ENCODE measurements at regions not wholly inside any gene's neighbourhood (a gene's known extent, or its start where the extent isn't known, plus 50 kb on each side); places are given as distances from the start of the nearest gene placed in this dataset.

GRCh38 chr3:73228959-73229358, 167.5 kb downstream of the EBLN2 start:
- H3K27me3 ChIP-seq (ENCODE audit: control insufficient read depth in 2 of 2, insufficient read depth in 1 of 2, low read length in 1 of 2): no peaks in the 10 kb centered on the region
- no peak for DNase-seq (ENCODE audit: low read depth in 6 of 9, low spot score in 9 of 9)
- no peak overlapping the region for H3K4me3 ChIP-seq (ENCODE audit: low read length in 2 of 2)
- no peaks in the 10 kb centered on the region for H3K36me3 ChIP-seq (ENCODE audit: control insufficient read depth in 2 of 2, insufficient read depth in 2 of 2, low read length in 1 of 2)
- 87% methylated on average over 8 of the region's 8 CpGs for WGBS
- H3K27ac ChIP-seq (ENCODE audit: low read depth in 1 of 2, low read length in 1 of 2): no peak overlapping the region
- no peaks in the 10 kb centered on the region for H3K4me1 ChIP-seq (ENCODE audit: control insufficient read depth in 2 of 2, insufficient read depth in 2 of 2, low read length in 2 of 2)
- H3K9me3 ChIP-seq (ENCODE audit: control insufficient read depth in 2 of 2, insufficient read depth in 1 of 2, low read length in 1 of 2): no peaks in the 10 kb centered on the region

GRCh38 chr3:73234354-73235014, 173.0 kb downstream of the EBLN2 start:
- Histone ChIP-seq H3K4me1 (ENCODE audit: control insufficient read depth in 2 of 2, insufficient read depth in 2 of 2, low read length in 2 of 2) (no peaks in the 10 kb centered on the region), H3K27me3 (ENCODE audit: control insufficient read depth in 2 of 2, insufficient read depth in 1 of 2, low read length in 1 of 2) (no peaks in the 10 kb centered on the region), H3K4me3 (ENCODE audit: low read length in 2 of 2) (no peak overlapping the region), H3K36me3 (ENCODE audit: control insufficient read depth in 2 of 2, insufficient read depth in 2 of 2, low read length in 1 of 2) (no peaks in the 10 kb centered on the region), H3K9me3 (ENCODE audit: control insufficient read depth in 2 of 2, insufficient read depth in 1 of 2, low read length in 1 of 2) (no peaks in the 10 kb centered on the region), H3K27ac (ENCODE audit: low read depth in 1 of 2, low read length in 1 of 2) (no peak overlapping the region)
- WGBS: 98% methylated on average over 4 of the region's 4 CpGs
- no peak for DNase-seq (ENCODE audit: low read depth in 6 of 9, low spot score in 9 of 9)

- no peak overlapping the region for H3K27ac ChIP-seq (ENCODE audit: low read depth in 1 of 2, low read length in 1 of 2)
- no peaks in the 10 kb centered on the region for H3K4me1 ChIP-seq (ENCODE audit: control insufficient read depth in 2 of 2, insufficient read depth in 2 of 2, low read length in 2 of 2)
- no peaks in the 10 kb centered on the region for H3K9me3 ChIP-seq (ENCODE audit: control insufficient read depth in 2 of 2, insufficient read depth in 1 of 2, low read length in 1 of 2)
- WGBS: 90% methylated on average over 7 of the region's 7 CpGs
- H3K27me3 ChIP-seq (ENCODE audit: control insufficient read depth in 2 of 2, insufficient read depth in 1 of 2, low read length in 1 of 2): no peaks in the 10 kb centered on the region
- H3K36me3 ChIP-seq (ENCODE audit: control insufficient read depth in 2 of 2, insufficient read depth in 2 of 2, low read length in 1 of 2): no peaks in the 10 kb centered on the region
- no peak for DNase-seq (ENCODE audit: low read depth in 6 of 9, low spot score in 9 of 9)
- H3K4me3 ChIP-seq (ENCODE audit: low read length in 2 of 2): no peak overlapping the region
These were observed 174.3 kb downstream of the EBLN2 start for GRCh38 chr3:73235768-73236167.

GRCh38 chr3:73236867-73237266, 175.4 kb downstream of the EBLN2 start:
- no peaks in the 10 kb centered on the region for H3K4me1 ChIP-seq (ENCODE audit: control insufficient read depth in 2 of 2, insufficient read depth in 2 of 2, low read length in 2 of 2)
- no peak overlapping the region for H3K4me3 ChIP-seq (ENCODE audit: low read length in 2 of 2)
- no peaks in the 10 kb centered on the region for H3K36me3 ChIP-seq (ENCODE audit: control insufficient read depth in 2 of 2, insufficient read depth in 2 of 2, low read length in 1 of 2)
- no peak for DNase-seq (ENCODE audit: low read depth in 6 of 9, low spot score in 9 of 9)
- H3K27ac ChIP-seq (ENCODE audit: low read depth in 1 of 2, low read length in 1 of 2): no peak overlapping the region
- 82% methylated on average over 5 of the region's 5 CpGs for WGBS
- no peaks in the 10 kb centered on the region for H3K27me3 ChIP-seq (ENCODE audit: control insufficient read depth in 2 of 2, insufficient read depth in 1 of 2, low read length in 1 of 2)
- no peaks in the 10 kb centered on the region for H3K9me3 ChIP-seq (ENCODE audit: control insufficient read depth in 2 of 2, insufficient read depth in 1 of 2, low read length in 1 of 2)

GRCh38 chr3:73243740-73244139, 182.3 kb downstream of the EBLN2 start:
- Histone ChIP-seq H3K36me3 (ENCODE audit: control insufficient read depth in 2 of 2, insufficient read depth in 2 of 2, low read length in 1 of 2) (no peaks in the 10 kb centered on the region), H3K27ac (ENCODE audit: low read depth in 1 of 2, low read length in 1 of 2) (no peak overlapping the region), H3K4me1 (ENCODE audit: control insufficient read depth in 2 of 2, insufficient read depth in 2 of 2, low read length in 2 of 2) (no peaks in the 10 kb centered on the region), H3K27me3 (ENCODE audit: control insufficient read depth in 2 of 2, insufficient read depth in 1 of 2, low read length in 1 of 2) (no peaks in the 10 kb centered on the region), H3K9me3 (ENCODE audit: control insufficient read depth in 2 of 2, insufficient read depth in 1 of 2, low read length in 1 of 2) (no peaks in the 10 kb centered on the region), H3K4me3 (ENCODE audit: low read length in 2 of 2) (no peak overlapping the region)
- WGBS: 94% methylated on average over 3 of the region's 3 CpGs
- no peak for DNase-seq (ENCODE audit: low read depth in 6 of 9, low spot score in 9 of 9)

GRCh38 chr3:73245459-73245858, 184.0 kb downstream of the EBLN2 start:
- Histone ChIP-seq H3K9me3 (ENCODE audit: control insufficient read depth in 2 of 2, insufficient read depth in 1 of 2, low read length in 1 of 2) (no peaks in the 10 kb centered on the region), H3K27ac (ENCODE audit: low read depth in 1 of 2, low read length in 1 of 2) (no peak overlapping the region), H3K27me3 (ENCODE audit: control insufficient read depth in 2 of 2, insufficient read depth in 1 of 2, low read length in 1 of 2) (no peaks in the 10 kb centered on the region), H3K36me3 (ENCODE audit: control insufficient read depth in 2 of 2, insufficient read depth in 2 of 2, low read length in 1 of 2) (no peaks in the 10 kb centered on the region), H3K4me3 (ENCODE audit: low read length in 2 of 2) (no peak overlapping the region), H3K4me1 (ENCODE audit: control insufficient read depth in 2 of 2, insufficient read depth in 2 of 2, low read length in 2 of 2) (no peaks in the 10 kb centered on the region)
- 28% methylated on average over 1 of the region's 1 CpG for WGBS
- DNase-seq (ENCODE audit: low read depth in 6 of 9, low spot score in 9 of 9): no peak

- no peaks in the 10 kb centered on the region for H3K27me3 ChIP-seq (ENCODE audit: control insufficient read depth in 2 of 2, insufficient read depth in 1 of 2, low read length in 1 of 2)
- H3K4me3 ChIP-seq (ENCODE audit: low read length in 2 of 2): no peak overlapping the region
- no peak for DNase-seq (ENCODE audit: low read depth in 6 of 9, low spot score in 9 of 9)
- H3K36me3 ChIP-seq (ENCODE audit: control insufficient read depth in 2 of 2, insufficient read depth in 2 of 2, low read length in 1 of 2): no peaks in the 10 kb centered on the region
- H3K27ac ChIP-seq (ENCODE audit: low read depth in 1 of 2, low read length in 1 of 2): no peak overlapping the region
- no peaks in the 10 kb centered on the region for H3K9me3 ChIP-seq (ENCODE audit: control insufficient read depth in 2 of 2, insufficient read depth in 1 of 2, low read length in 1 of 2)
- WGBS: 94% methylated on average over 7 of the region's 7 CpGs
- no peaks in the 10 kb centered on the region for H3K4me1 ChIP-seq (ENCODE audit: control insufficient read depth in 2 of 2, insufficient read depth in 2 of 2, low read length in 2 of 2)
These were observed 187.6 kb downstream of the EBLN2 start for GRCh38 chr3:73249047-73249446.

GRCh38 chr3:73254062-73254461, 192.6 kb downstream of the EBLN2 start:
- Histone ChIP-seq H3K36me3 (ENCODE audit: control insufficient read depth in 2 of 2, insufficient read depth in 2 of 2, low read length in 1 of 2) (no peaks in the 10 kb centered on the region), H3K4me1 (ENCODE audit: control insufficient read depth in 2 of 2, insufficient read depth in 2 of 2, low read length in 2 of 2) (no peaks in the 10 kb centered on the region), H3K4me3 (ENCODE audit: low read length in 2 of 2) (no peak overlapping the region), H3K9me3 (ENCODE audit: control insufficient read depth in 2 of 2, insufficient read depth in 1 of 2, low read length in 1 of 2) (no peaks in the 10 kb centered on the region), H3K27ac (ENCODE audit: low read depth in 1 of 2, low read length in 1 of 2) (no peak overlapping the region), H3K27me3 (ENCODE audit: control insufficient read depth in 2 of 2, insufficient read depth in 1 of 2, low read length in 1 of 2) (no peaks in the 10 kb centered on the region)
- 24% methylated on average over 5 of the region's 5 CpGs for WGBS
- DNase-seq (ENCODE audit: low read depth in 6 of 9, low spot score in 9 of 9): no peak

GRCh38 chr3:73255609-73256029, 194.2 kb downstream of the EBLN2 start:
- Histone ChIP-seq H3K4me3 (ENCODE audit: low read length in 2 of 2) (no peak overlapping the region), H3K9me3 (ENCODE audit: control insufficient read depth in 2 of 2, insufficient read depth in 1 of 2, low read length in 1 of 2) (no peaks in the 10 kb centered on the region), H3K36me3 (ENCODE audit: control insufficient read depth in 2 of 2, insufficient read depth in 2 of 2, low read length in 1 of 2) (no peaks in the 10 kb centered on the region), H3K4me1 (ENCODE audit: control insufficient read depth in 2 of 2, insufficient read depth in 2 of 2, low read length in 2 of 2) (no peaks in the 10 kb centered on the region), H3K27ac (ENCODE audit: low read depth in 1 of 2, low read length in 1 of 2) (no peak overlapping the region), H3K27me3 (ENCODE audit: control insufficient read depth in 2 of 2, insufficient read depth in 1 of 2, low read length in 1 of 2) (no peaks in the 10 kb centered on the region)
- no peak for DNase-seq (ENCODE audit: low read depth in 6 of 9, low spot score in 9 of 9)
- WGBS: 75% methylated on average over 5 of the region's 5 CpGs
